Liver (tissue), 3 donors: ENCODE measurements at regions not wholly inside any gene's neighbourhood (a gene's known extent, or its start where the extent isn't known, plus 50 kb on each side); places are given as distances from the start of the nearest gene placed in this dataset.

Experiments
- CTCF ChIP-seq: fragments of 150-350 bp; IDR thresholded peaks from 2 replicates; pipeline ENCODE4 v1.5.1; 2017; ENCODE audit warnings: improper control_type of control experiment, low read depth, low read length; ENCODE audit not compliant: missing input control
- EGR1 ChIP-seq, 2 donors: IDR thresholded peaks; 2 replicates each; pipeline ENCODE4 v1.6.1; 2016 to 2018; ENCODE audit warnings: antibody characterized with exemption in 2 of 2, low read depth in 2 of 2
- FOXA1 ChIP-seq: IDR thresholded peaks from 2 replicates; pipeline ENCODE4 v1.6.1; 2016; ENCODE audit warnings: antibody characterized with exemption
- HNF4G ChIP-seq: IDR thresholded peaks from 2 replicates; pipeline ENCODE4 v1.6.1; 2016; ENCODE audit warnings: antibody characterized with exemption
- JUND ChIP-seq, 2 donors: IDR thresholded peaks; 2 replicates each; pipeline ENCODE4 v1.6.1; 2016; ENCODE audit warnings: antibody characterized with exemption in 2 of 2
- MAX ChIP-seq: IDR thresholded peaks from 2 replicates; pipeline ENCODE4 v1.6.1; 2016; ENCODE audit warnings: antibody characterized with exemption
- NR2F2 ChIP-seq: IDR thresholded peaks from 2 replicates; pipeline ENCODE4 v1.6.1; 2016; ENCODE audit warnings: antibody characterized with exemption
- RAD21 ChIP-seq, 2 donors: IDR thresholded peaks; 2 replicates each; pipeline ENCODE4 v1.6.1; 2016; ENCODE audit warnings: antibody characterized with exemption in 2 of 2, mild to moderate bottlenecking in 2 of 2
- REST ChIP-seq: IDR thresholded peaks from 2 replicates; pipeline ENCODE4 v1.6.1; 2016; ENCODE audit warnings: antibody characterized with exemption, mild to moderate bottlenecking
- SP1 ChIP-seq: IDR thresholded peaks from 2 replicates; pipeline ENCODE4 v1.6.1; 2018; ENCODE audit warnings: antibody characterized with exemption, mild to moderate bottlenecking
- TAF1 ChIP-seq: conservative IDR thresholded peaks from 2 replicates; pipeline ENCODE4 v1.6.1; 2016; ENCODE audit warnings: antibody characterized with exemption, mild to moderate bottlenecking
- YY1 ChIP-seq: IDR thresholded peaks from 2 replicates; pipeline ENCODE4 v1.6.1; 2016; ENCODE audit warnings: antibody characterized with exemption, mild to moderate bottlenecking
- donor health status: healthy.
- donor health status: healthy.

GRCh38 chr3:139243710-139244109 is 100.1 kb upstream of the MRPS22 start:
- TF ChIP-seq CTCF (no peak), RAD21 (IDR thresholded peaks at IDR 0.05) (no peak), REST (no peak), TAF1 (no peak), YY1 (no peak), FOXA1 (no peak), MAX (no peak), JUND (IDR thresholded peaks at IDR 0.05) (no peak), HNF4G (no peak), EGR1 (IDR thresholded peaks at IDR 0.05; ENCODE audit: low read depth in 2 of 2) (no peak), NR2F2 (no peak), SP1 (no peak)
